DND-41 (cell line): ENCODE measurements at regions not wholly inside any gene's neighbourhood (a gene's known extent, or its start where the extent isn't known, plus 50 kb on each side); places are given as distances from the start of the nearest gene placed in this dataset.

Experiments
- EZH2 ChIP-seq: IDR thresholded peaks from 3 replicates; pipeline ENCODE4 v1.6.1; 2012; ENCODE audit warnings: borderline replicate concordance, low read depth, mild to moderate bottlenecking, moderate library complexity, low read length, inconsistent platforms; ENCODE audit not compliant: severe bottlenecking
- TF ChIP-seq, protein P1 (sequence below): IDR thresholded peaks from 2 replicates; pipeline ENCODE4 v1.5.1; 2012; ENCODE audit warnings: borderline replicate concordance, low read length, moderate library complexity, mild to moderate bottlenecking; ENCODE audit not compliant: poor library complexity, severe bottlenecking; ENCODE audit errors: extremely low read depth

DNA sequence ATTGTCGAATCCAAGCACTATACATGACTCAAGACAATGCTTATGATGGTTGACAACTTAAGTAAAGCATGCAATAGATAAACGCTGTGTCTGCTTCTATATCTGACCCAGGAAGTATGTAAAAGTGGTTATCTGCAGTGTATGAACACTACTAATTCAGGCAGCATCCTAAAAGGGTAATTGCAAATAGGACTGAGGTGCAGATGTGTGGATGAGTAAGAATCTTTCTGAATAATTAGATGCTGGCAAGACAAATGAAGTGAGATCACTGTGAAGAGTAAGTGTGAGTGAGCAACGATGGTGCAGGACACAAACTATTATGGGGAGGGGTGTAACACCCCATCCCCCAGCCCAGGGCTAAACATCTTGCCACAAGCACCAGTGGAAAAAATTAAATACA is 195.7 kb upstream of the CHRNA7 start:
- no peak for TF ChIP-seq EZH2
- TF ChIP-seq, protein P1, sequence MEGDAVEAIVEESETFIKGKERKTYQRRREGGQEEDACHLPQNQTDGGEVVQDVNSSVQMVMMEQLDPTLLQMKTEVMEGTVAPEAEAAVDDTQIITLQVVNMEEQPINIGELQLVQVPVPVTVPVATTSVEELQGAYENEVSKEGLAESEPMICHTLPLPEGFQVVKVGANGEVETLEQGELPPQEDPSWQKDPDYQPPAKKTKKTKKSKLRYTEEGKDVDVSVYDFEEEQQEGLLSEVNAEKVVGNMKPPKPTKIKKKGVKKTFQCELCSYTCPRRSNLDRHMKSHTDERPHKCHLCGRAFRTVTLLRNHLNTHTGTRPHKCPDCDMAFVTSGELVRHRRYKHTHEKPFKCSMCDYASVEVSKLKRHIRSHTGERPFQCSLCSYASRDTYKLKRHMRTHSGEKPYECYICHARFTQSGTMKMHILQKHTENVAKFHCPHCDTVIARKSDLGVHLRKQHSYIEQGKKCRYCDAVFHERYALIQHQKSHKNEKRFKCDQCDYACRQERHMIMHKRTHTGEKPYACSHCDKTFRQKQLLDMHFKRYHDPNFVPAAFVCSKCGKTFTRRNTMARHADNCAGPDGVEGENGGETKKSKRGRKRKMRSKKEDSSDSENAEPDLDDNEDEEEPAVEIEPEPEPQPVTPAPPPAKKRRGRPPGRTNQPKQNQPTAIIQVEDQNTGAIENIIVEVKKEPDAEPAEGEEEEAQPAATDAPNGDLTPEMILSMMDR: no peak
